Progenitor cell of endocrine pancreas (in vitro differentiated cells): ENCODE measurements at regions not wholly inside any gene's neighbourhood (a gene's known extent, or its start where the extent isn't known, plus 50 kb on each side); places are given as distances from the start of the nearest gene placed in this dataset.

Experiments used
- DNase-seq: peaks from one replicate; pipeline ENCODE4 v3.0.0; 2021; ENCODE audit warnings: low spot score; ENCODE audit not compliant: unreplicated experiment
- H3K27ac Mint-ChIP-seq: 2 replicates; pipeline ENCODE4 v1.8.0; 2021; ENCODE audit warnings: mild to moderate bottlenecking, moderate library complexity, mixed read lengths
- H3K27me3 Mint-ChIP-seq: 2 replicates; pipeline ENCODE4 v1.8.0; 2021; ENCODE audit warnings: mixed read lengths
- H3K36me3 Mint-ChIP-seq: 2 replicates; pipeline ENCODE4 v1.8.0; 2022; ENCODE audit warnings: mixed read lengths; ENCODE audit not compliant: insufficient read depth
- H3K4me1 Mint-ChIP-seq: 2 replicates; pipeline ENCODE4 v1.8.0; 2021; ENCODE audit warnings: low read depth, mixed read lengths
- H3K4me3 Mint-ChIP-seq: 2 replicates; pipeline ENCODE4 v1.8.0; 2021; ENCODE audit warnings: low read depth, mild to moderate bottlenecking, moderate library complexity, mixed read lengths
- H3K9me3 Mint-ChIP-seq: 2 replicates; pipeline ENCODE4 v1.8.0; 2021; ENCODE audit warnings: low read depth, mixed read lengths
- CTCF ChIP-seq: fragments of 200-600 bp; sonication (generic); IDR thresholded peaks from one replicate; pipeline ENCODE4 v1.5.0; 2021; ENCODE audit warnings: antibody characterized with exemption, mild to moderate bottlenecking; ENCODE audit not compliant: unreplicated experiment

- peaks cover 29% of the 10 kb centered on the region for H3K27me3 Mint-ChIP-seq
- TF ChIP-seq CTCF, result peak; percentile 58
- H3K4me3 Mint-ChIP-seq, result no peak overlapping the region
- H3K9me3 Mint-ChIP-seq, result no peaks in the 10 kb centered on the region
- DNase-seq, result no peak
- no peak overlapping the region for H3K27ac Mint-ChIP-seq
- no peaks in the 10 kb centered on the region for H3K4me1 Mint-ChIP-seq
- H3K36me3 Mint-ChIP-seq, result no peaks in the 10 kb centered on the region
Observed at GRCh38 chr20:43243672-43244269, 54.1 kb upstream of the PTPRT start.

- Mint-ChIP-seq H3K4me1 (no peaks in the 10 kb centered on the region), H3K27me3 (peaks cover 13% of the 10 kb centered on the region), H3K4me3 (no peak overlapping the region), H3K9me3 (no peaks in the 10 kb centered on the region), H3K27ac (no peak overlapping the region), H3K36me3 (no peaks in the 10 kb centered on the region)
- no peak for TF ChIP-seq CTCF
- no peak for DNase-seq
Observed at GRCh38 chr20:43241057-43241702, 51.5 kb upstream of the PTPRT start.
